Neural cell (in vitro differentiated cells): ENCODE measurements at regions not wholly inside any gene's neighbourhood (a gene's known extent, or its start where the extent isn't known, plus 50 kb on each side); places are given as distances from the start of the nearest gene placed in this dataset.

Experiments
- H2AFZ ChIP-seq: fragments of 200-600, 300-800 bp; sonication (generic), shearing (Covaris generic); 2 replicates; pipeline ENCODE4 v1.6.0; 2014; ENCODE audit warnings: low read depth, mild to moderate bottlenecking, antibody characterized with exemption, low read length, moderate library complexity
- H3F3A ChIP-seq: fragments of 200-600 bp; shearing (Covaris generic); 2 replicates; pipeline ENCODE4 v1.6.1; 2016; ENCODE audit warnings: mild to moderate bottlenecking, moderate library complexity, mixed read lengths, antibody characterized with exemption, low read length; ENCODE audit not compliant: insufficient read depth, poor library complexity, severe bottlenecking
- H3K27ac ChIP-seq: fragments of 200-600, 300-800 bp; sonication (generic), shearing (Covaris generic); 2 replicates; pipeline ENCODE4 v1.5.1; 2014; ENCODE audit warnings: mild to moderate bottlenecking, low read length, moderate library complexity
- H3K27me3 ChIP-seq: fragments of 300-800, 200-600 bp; sonication (generic), shearing (Covaris generic); 2 replicates; pipeline ENCODE4 v1.6.0; 2014; ENCODE audit warnings: mild to moderate bottlenecking, low read depth, low read length, moderate library complexity; ENCODE audit not compliant: insufficient read depth
- H3K36me3 ChIP-seq: fragments of 300-800, 200-600 bp; sonication (generic), shearing (Covaris generic); 2 replicates; pipeline ENCODE4 v1.5.1; 2014; ENCODE audit warnings: mild to moderate bottlenecking, antibody characterized with exemption, low read length, moderate library complexity; ENCODE audit not compliant: insufficient read depth
- H3K4me2 ChIP-seq: fragments of 300-800, 200-600 bp; sonication (generic), shearing (Covaris generic); 2 replicates; pipeline ENCODE4 v1.6.0; 2014; ENCODE audit warnings: mild to moderate bottlenecking, low read length
- H3K4me3 ChIP-seq: fragments of 300-800, 200-600 bp; sonication (generic), shearing (Covaris generic); 2 replicates; pipeline ENCODE4 v1.5.1; 2014; ENCODE audit warnings: mild to moderate bottlenecking, low read length, moderate library complexity
- H3K79me2 ChIP-seq: fragments of 200-600 bp; shearing (Covaris generic); replicated peaks from 2 replicates; pipeline ENCODE4 v1.6.0; 2014; ENCODE audit warnings: mild to moderate bottlenecking, low read length, moderate library complexity; ENCODE audit not compliant: insufficient read depth
- H3K9ac ChIP-seq: fragments of 300-800, 200-600 bp; sonication (generic), shearing (Covaris generic); 2 replicates; pipeline ENCODE4 v1.6.1; 2016; ENCODE audit warnings: mild to moderate bottlenecking, low read length, mixed read lengths
- H3K9me2 ChIP-seq: fragments of 200-600 bp; shearing (Covaris generic); 2 replicates; pipeline ENCODE4 v1.6.1; 2016; ENCODE audit warnings: mild to moderate bottlenecking, low read length, mixed read lengths; ENCODE audit not compliant: insufficient read depth
- H3K9me3 ChIP-seq: fragments of 200-600, 300-800 bp; sonication (generic), shearing (Covaris generic); 2 replicates; pipeline ENCODE4 v1.6.1; 2016; ENCODE audit warnings: mild to moderate bottlenecking, mixed run types, low read length, moderate library complexity, mixed read lengths
- H4K20me1 ChIP-seq: fragments of 200-600 bp; shearing (Covaris generic); 2 replicates; pipeline ENCODE4 v1.6.1; 2016; ENCODE audit warnings: mild to moderate bottlenecking, mixed run types; ENCODE audit not compliant: insufficient read depth
- CTCF ChIP-seq: fragments of 450-650 bp; IDR thresholded peaks from 2 replicates; pipeline ENCODE4 v1.5.1; 2014; ENCODE audit warnings: antibody characterized with exemption, mild to moderate bottlenecking, moderate library complexity; ENCODE audit not compliant: poor library complexity, severe bottlenecking
- EP300 ChIP-seq: fragments of 450-650 bp; conservative IDR thresholded peaks from 2 replicates; pipeline ENCODE4 v1.6.1; 2014; ENCODE audit warnings: antibody characterized with exemption, mild to moderate bottlenecking, moderate library complexity; ENCODE audit not compliant: poor library complexity, severe bottlenecking
- EZH2 ChIP-seq: fragments of 200-600, 300-800 bp; shearing (Covaris generic), sonication (generic); IDR thresholded peaks from 2 replicates; pipeline ENCODE4 v1.6.1; 2014; ENCODE audit warnings: antibody characterized with exemption, low read length, borderline replicate concordance, mild to moderate bottlenecking; ENCODE audit not compliant: insufficient read depth, poor library complexity, severe bottlenecking
- MXI1 ChIP-seq: fragments of 450-650 bp; conservative IDR thresholded peaks from 2 replicates; pipeline ENCODE4 v1.6.1; 2014; ENCODE audit warnings: antibody characterized with exemption, mild to moderate bottlenecking; ENCODE audit not compliant: poor library complexity, severe bottlenecking
- POLR2AphosphoS5 ChIP-seq: IDR thresholded peaks from 2 replicates; pipeline ENCODE4 v1.6.1; 2012
- RAD21 ChIP-seq: fragments of 450-650 bp; conservative IDR thresholded peaks from 2 replicates; pipeline ENCODE4 v1.6.1; 2014; ENCODE audit warnings: antibody characterized with exemption, mild to moderate bottlenecking, moderate library complexity
- REST ChIP-seq: IDR thresholded peaks from 2 replicates; pipeline ENCODE4 v1.6.1; 2012; ENCODE audit warnings: borderline replicate concordance
- SMC3 ChIP-seq: fragments of 450-650 bp; conservative IDR thresholded peaks from 2 replicates; pipeline ENCODE4 v1.6.1; 2014; ENCODE audit warnings: antibody characterized with exemption, mild to moderate bottlenecking, moderate library complexity; ENCODE audit not compliant: poor library complexity
- TAF1 ChIP-seq: IDR thresholded peaks from 2 replicates; pipeline ENCODE4 v1.6.1; 2012; ENCODE audit warnings: low read depth

GRCh38 chrY:19600711-19601110, 143.8 kb downstream of the KDM5D start:
- Histone ChIP-seq H3K9me3 (no peaks in the 10 kb centered on the region), H3K27ac (no peak overlapping the region), H3F3A (no peaks in the 10 kb centered on the region), H3K36me3 (no peaks in the 10 kb centered on the region), H3K4me3 (no peak overlapping the region), H4K20me1 (no peaks in the 10 kb centered on the region), H3K4me2 (no peak overlapping the region), H2AFZ (no peak overlapping the region), H3K9ac (no peak overlapping the region), H3K9me2 (no peaks in the 10 kb centered on the region), H3K27me3 (no peaks in the 10 kb centered on the region), H3K79me2 (no peaks in the 10 kb centered on the region)
- TF ChIP-seq EP300, result no peak
- no peak for TF ChIP-seq EZH2
- no peak for TF ChIP-seq POLR2AphosphoS5
- no peak for TF ChIP-seq SMC3
- TF ChIP-seq MXI1, result no peak
- no peak for TF ChIP-seq CTCF
- TF ChIP-seq REST, result no peak
- TF ChIP-seq TAF1, result no peak
- no peak for TF ChIP-seq RAD21

- no peak overlapping the region for H3K9ac ChIP-seq
- H3F3A ChIP-seq, result no peaks in the 10 kb centered on the region
- H3K27ac ChIP-seq, result no peak overlapping the region
- H2AFZ ChIP-seq, result no peak overlapping the region
- no peaks in the 10 kb centered on the region for H3K27me3 ChIP-seq
- H3K9me2 ChIP-seq, result no peaks in the 10 kb centered on the region
- H3K36me3 ChIP-seq, result no peaks in the 10 kb centered on the region
- no peaks in the 10 kb centered on the region for H3K79me2 ChIP-seq
- H4K20me1 ChIP-seq, result no peaks in the 10 kb centered on the region
- no peaks in the 10 kb centered on the region for H3K9me3 ChIP-seq
- H3K4me3 ChIP-seq, result no peak overlapping the region
- H3K4me2 ChIP-seq, result no peak overlapping the region
- TF ChIP-seq EP300, result no peak
- no peak for TF ChIP-seq TAF1
- no peak for TF ChIP-seq CTCF
- TF ChIP-seq REST, result no peak
- no peak for TF ChIP-seq POLR2AphosphoS5
- TF ChIP-seq RAD21, result no peak
- no peak for TF ChIP-seq EZH2
Measured at GRCh38 chrY:19590235-19590634, 154.3 kb downstream of the KDM5D start.
